HPDE6-E6E7 (cell line): ENCODE measurements at regions not wholly inside any gene's neighbourhood (a gene's known extent, or its start where the extent isn't known, plus 50 kb on each side); places are given as distances from the start of the nearest gene placed in this dataset.
"Not testable (repeated sequence)": the region's sequence is repeated elsewhere in the genome, so short reads cannot be mapped to it uniquely, and the experiment has no call there.

ENCODE experiments used
- DNase-seq: peaks from one replicate; pipeline ENCODE4 v3.0.0; 2011; ENCODE audit warnings: missing footprints; ENCODE audit errors: extremely low spot score

- DNase-seq = no peak
Measured at GRCh38 chr6:92399911-92400310, 1019.4 kb downstream of the EPHA7 start.

- DNase-seq = not testable (repeated sequence)
Measured at GRCh38 chr6:92388706-92389105, 1030.7 kb downstream of the EPHA7 start.

GRCh38 chr6:92380803-92381601 lies 1038.4 kb downstream of the EPHA7 start:
- no peak for DNase-seq

GRCh38 chr6:92377137-92377536 lies 1042.2 kb downstream of the EPHA7 start:
- DNase-seq = no peak

- DNase-seq = no peak
Measured at GRCh38 chr6:92376691-92377090, 1042.7 kb downstream of the EPHA7 start.

GRCh38 chr6:92371211-92372208 lies 1047.8 kb downstream of the EPHA7 start:
- no peak for DNase-seq

GRCh38 chr6:92369309-92369708 lies 1050.0 kb downstream of the EPHA7 start:
- no peak for DNase-seq

GRCh38 chr6:92364948-92365541 lies 1054.3 kb downstream of the EPHA7 start:
- no peak for DNase-seq

GRCh38 chr6:92363111-92363510 lies 1056.2 kb downstream of the EPHA7 start:
- no peak for DNase-seq

GRCh38 chr6:92362404-92362803 lies 1057.0 kb downstream of the EPHA7 start:
- DNase-seq = no peak

- no peak for DNase-seq
Measured at GRCh38 chr6:92361990-92362389, 1057.4 kb downstream of the EPHA7 start.

- DNase-seq = no peak
Measured at GRCh38 chr6:92354270-92354829, 1065.0 kb downstream of the EPHA7 start.

GRCh38 chr6:92352130-92352529 lies 1067.2 kb downstream of the EPHA7 start:
- DNase-seq = no peak

GRCh38 chr6:92341201-92341600 lies 1078.2 kb downstream of the EPHA7 start:
- no peak for DNase-seq

- DNase-seq = no peak
Measured at GRCh38 chr6:92339936-92340640, 1079.3 kb downstream of the EPHA7 start.

GRCh38 chr6:92337571-92337970 lies 1081.8 kb downstream of the EPHA7 start:
- no peak for DNase-seq

GRCh38 chr6:92329208-92329847 lies 1090.0 kb downstream of the EPHA7 start:
- DNase-seq = no peak

- no peak for DNase-seq
Measured at GRCh38 chr6:92315312-92315711, 1104.0 kb downstream of the EPHA7 start.

- DNase-seq = no peak
Measured at GRCh38 chr6:92297101-92297500, 1122.3 kb downstream of the EPHA7 start.

GRCh38 chr6:92292067-92292466 lies 1127.3 kb downstream of the EPHA7 start:
- no peak for DNase-seq

GRCh38 chr6:92289831-92290230 lies 1129.5 kb downstream of the EPHA7 start:
- no peak for DNase-seq
